RWPE2 (cell line): ENCODE measurements at regions not wholly inside any gene's neighbourhood (a gene's known extent, or its start where the extent isn't known, plus 50 kb on each side); places are given as distances from the start of the nearest gene placed in this dataset.

Source experiments
- ATAC-seq: fragments of 200-7000 bp; cut with Tn5 transposase; 3 replicates; pipeline ENCODE4 v1.9.1; 2021; ENCODE audit warnings: low read depth
- DNase-seq: peaks from one replicate; pipeline ENCODE4 v3.0.0-alpha.2; 2020; ENCODE audit warnings: low spot score
- H3K27ac ChIP-seq: fragments of 450-650 bp; 2 replicates; pipeline ENCODE4 v1.5.1; 2017; ENCODE audit warnings: mild to moderate bottlenecking; ENCODE audit not compliant: poor library complexity, severe bottlenecking
- H3K27me3 ChIP-seq: fragments of 250-450 bp; sonication (Bioruptor Pico); 2 replicates; pipeline ENCODE4 v1.5.1; 2021; ENCODE audit warnings: mild to moderate bottlenecking, moderate library complexity; ENCODE audit not compliant: insufficient read depth, poor library complexity, severe bottlenecking
- H3K36me3 ChIP-seq: fragments of 250-450 bp; sonication (Bioruptor Pico); 2 replicates; pipeline ENCODE4 v1.5.1; 2020; ENCODE audit warnings: low read depth, mild to moderate bottlenecking, moderate library complexity
- H3K4me1 ChIP-seq: fragments of 250-450 bp; sonication (Bioruptor Pico); 2 replicates; pipeline ENCODE4 v1.5.1; 2021; ENCODE audit warnings: mild to moderate bottlenecking, moderate library complexity; ENCODE audit not compliant: insufficient read depth, poor library complexity, severe bottlenecking
- H3K4me3 ChIP-seq: fragments of 250-450 bp; sonication (Bioruptor Pico); 2 replicates; pipeline ENCODE4 v1.5.1; 2021; ENCODE audit warnings: mild to moderate bottlenecking, moderate library complexity; ENCODE audit not compliant: severe bottlenecking
- H3K9me3 ChIP-seq: fragments of 250-450 bp; sonication (Bioruptor Pico); 2 replicates; pipeline ENCODE4 v1.5.1; 2021; ENCODE audit warnings: mild to moderate bottlenecking, moderate library complexity; ENCODE audit not compliant: severe bottlenecking
- TF ChIP-seq, protein P1 (sequence below): fragments of 450-650 bp; IDR thresholded peaks from one replicate; pipeline ENCODE4 v1.5.1; 2017; ENCODE audit warnings: mild to moderate bottlenecking, moderate library complexity; ENCODE audit not compliant: poor library complexity, severe bottlenecking

DNA sequence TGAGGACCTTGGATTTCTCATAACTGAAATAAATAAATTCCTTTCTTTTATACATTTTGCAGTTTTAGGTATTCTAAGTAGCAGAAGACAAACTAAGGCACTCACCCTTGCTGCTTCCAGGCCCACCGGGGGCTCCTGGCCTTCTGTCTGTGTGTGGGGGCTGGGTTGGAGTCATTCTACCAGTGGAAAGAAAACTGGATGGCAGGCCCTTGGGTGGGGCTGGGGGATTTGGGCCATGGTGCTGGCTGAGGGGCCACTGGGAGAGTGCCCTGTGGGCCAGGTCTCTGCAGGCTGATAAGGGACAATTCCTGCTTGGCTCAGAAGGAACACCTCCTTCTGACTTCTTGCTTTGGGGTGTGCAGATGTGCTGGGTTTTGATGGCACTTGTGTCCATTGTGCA is 54.0 kb upstream of the CSF3R start:
- no peak overlapping the region for H3K4me3 ChIP-seq
- TF ChIP-seq, protein P1, sequence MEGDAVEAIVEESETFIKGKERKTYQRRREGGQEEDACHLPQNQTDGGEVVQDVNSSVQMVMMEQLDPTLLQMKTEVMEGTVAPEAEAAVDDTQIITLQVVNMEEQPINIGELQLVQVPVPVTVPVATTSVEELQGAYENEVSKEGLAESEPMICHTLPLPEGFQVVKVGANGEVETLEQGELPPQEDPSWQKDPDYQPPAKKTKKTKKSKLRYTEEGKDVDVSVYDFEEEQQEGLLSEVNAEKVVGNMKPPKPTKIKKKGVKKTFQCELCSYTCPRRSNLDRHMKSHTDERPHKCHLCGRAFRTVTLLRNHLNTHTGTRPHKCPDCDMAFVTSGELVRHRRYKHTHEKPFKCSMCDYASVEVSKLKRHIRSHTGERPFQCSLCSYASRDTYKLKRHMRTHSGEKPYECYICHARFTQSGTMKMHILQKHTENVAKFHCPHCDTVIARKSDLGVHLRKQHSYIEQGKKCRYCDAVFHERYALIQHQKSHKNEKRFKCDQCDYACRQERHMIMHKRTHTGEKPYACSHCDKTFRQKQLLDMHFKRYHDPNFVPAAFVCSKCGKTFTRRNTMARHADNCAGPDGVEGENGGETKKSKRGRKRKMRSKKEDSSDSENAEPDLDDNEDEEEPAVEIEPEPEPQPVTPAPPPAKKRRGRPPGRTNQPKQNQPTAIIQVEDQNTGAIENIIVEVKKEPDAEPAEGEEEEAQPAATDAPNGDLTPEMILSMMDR, result no peak
- no peaks in the 10 kb centered on the region for H3K4me1 ChIP-seq
- ATAC-seq (no peak), DNase-seq (no peak)
- H3K27ac ChIP-seq, result no peak overlapping the region
- peaks cover 3% of the 10 kb centered on the region for H3K27me3 ChIP-seq
- no peaks in the 10 kb centered on the region for H3K9me3 ChIP-seq
- no peaks in the 10 kb centered on the region for H3K36me3 ChIP-seq

DNA sequence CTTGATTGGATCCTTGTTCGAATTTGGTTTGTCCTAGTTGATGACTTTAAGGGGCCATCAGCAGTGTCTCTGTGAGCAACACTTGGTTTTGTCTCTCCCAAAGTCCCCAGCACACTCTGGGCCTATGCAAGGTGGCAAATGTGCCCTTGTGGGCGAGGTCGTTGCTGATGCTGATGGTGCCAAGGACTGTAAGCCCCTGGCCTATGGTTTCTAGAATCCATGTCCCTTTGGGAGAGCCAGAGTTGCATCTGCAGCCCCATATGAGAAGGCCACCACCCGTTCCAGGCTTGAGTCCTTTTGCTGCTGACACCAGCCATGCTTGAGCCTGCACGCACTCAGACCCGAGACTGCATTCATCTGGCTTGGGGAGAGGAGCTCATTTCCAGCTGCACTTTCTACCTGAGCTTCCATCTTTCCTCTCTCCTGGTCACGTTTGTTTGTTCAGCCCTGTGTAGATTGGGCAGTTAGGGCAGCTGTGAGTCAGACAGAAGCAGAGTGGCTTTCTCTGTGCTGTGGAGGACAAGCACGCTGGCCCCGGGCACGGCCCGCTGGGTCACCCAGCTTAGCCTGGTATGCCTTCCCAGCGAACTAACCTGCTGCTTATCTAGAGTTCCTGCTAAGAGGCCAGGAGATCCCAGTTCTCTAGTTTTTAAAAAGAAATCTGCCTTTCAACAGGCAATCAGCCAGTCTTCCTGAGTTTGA is 52.1 kb upstream of the CSF3R start:
- DNase-seq (no peak), ATAC-seq (no peak)
- TF ChIP-seq, protein P1, result no peak
- Histone ChIP-seq H3K4me3 (no peak overlapping the region), H3K27ac (no peak overlapping the region), H3K36me3 (no peaks in the 10 kb centered on the region), H3K4me1 (no peaks in the 10 kb centered on the region), H3K9me3 (no peaks in the 10 kb centered on the region), H3K27me3 (peaks cover 3% of the 10 kb centered on the region)

DNA sequence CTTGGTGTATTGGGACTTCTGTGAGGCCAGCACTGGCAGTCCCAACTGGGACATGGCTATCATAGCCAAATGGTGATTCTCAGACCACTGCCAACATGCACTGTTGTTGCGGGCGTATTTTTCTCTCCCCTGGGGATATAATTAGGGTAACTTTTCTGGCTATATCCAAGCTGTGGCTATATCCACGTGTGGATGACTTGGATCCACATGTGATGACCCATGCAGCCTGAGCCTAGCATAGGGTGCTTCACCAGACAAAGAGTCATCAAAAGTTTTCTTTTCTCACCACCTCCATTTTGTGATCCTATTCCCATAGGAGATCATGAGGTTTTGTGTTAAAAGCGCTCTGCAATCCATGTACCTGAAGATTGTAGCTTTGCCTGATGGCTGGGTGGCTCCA is 51.2 kb upstream of the CSF3R start:
- no peaks in the 10 kb centered on the region for H3K9me3 ChIP-seq
- no peaks in the 10 kb centered on the region for H3K36me3 ChIP-seq
- no peak overlapping the region for H3K4me3 ChIP-seq
- no peak for DNase-seq
- no peaks in the 10 kb centered on the region for H3K4me1 ChIP-seq
- H3K27me3 ChIP-seq, result peaks cover 3% of the 10 kb centered on the region
- no peak for ATAC-seq
- no peak overlapping the region for H3K27ac ChIP-seq
- TF ChIP-seq, protein P1, result no peak

DNA sequence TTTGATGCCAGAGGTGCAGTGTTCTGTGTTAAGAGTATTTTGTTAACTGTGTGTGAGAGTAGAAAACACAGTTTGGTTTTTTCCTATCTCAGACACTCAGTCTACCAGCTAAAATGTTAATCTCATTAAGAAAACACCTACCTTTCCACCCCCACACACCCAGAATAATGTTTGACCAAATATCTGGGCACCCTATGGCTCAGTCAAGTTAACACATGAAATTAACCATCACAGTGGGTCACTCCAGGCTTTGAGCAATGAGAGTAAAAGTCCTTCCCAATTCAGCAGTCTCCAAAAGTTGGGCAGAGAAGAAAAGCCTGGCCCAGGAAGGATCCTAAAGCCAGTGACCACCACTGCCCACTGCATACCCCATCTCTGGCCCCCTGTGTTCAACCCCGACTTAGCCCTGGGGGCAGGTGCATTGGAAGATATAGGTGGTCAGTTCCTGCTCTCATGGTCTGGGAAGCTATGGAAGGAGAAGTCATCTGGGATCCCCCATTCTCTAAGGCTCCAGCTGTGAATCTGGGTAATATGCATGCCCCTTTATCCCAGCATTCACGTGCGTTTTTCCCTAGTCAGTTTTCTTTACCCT is 50.2 kb upstream of the CSF3R start:
- Histone ChIP-seq H3K4me3 (no peak overlapping the region), H3K4me1 (no peaks in the 10 kb centered on the region), H3K27me3 (peaks cover 3% of the 10 kb centered on the region), H3K27ac (no peak overlapping the region), H3K9me3 (no peaks in the 10 kb centered on the region), H3K36me3 (no peaks in the 10 kb centered on the region)
- DNase-seq (no peak), ATAC-seq (no peak)
- TF ChIP-seq, protein P1, result no peak
